GM12878 (cell line): ENCODE measurements at regions not wholly inside any gene's neighbourhood (a gene's known extent, or its start where the extent isn't known, plus 50 kb on each side); places are given as distances from the start of the nearest gene placed in this dataset.
A peak's percentile ranks its signal among the peaks of the same experiment; 100 is the strongest.

Experiments used
- ATAC-seq: fragments of 200-7000 bp; cut with Tn5 transposase; 3 replicates; pipeline ENCODE4 v1.9.1; 2020; ENCODE audit warnings: mild to moderate bottlenecking, moderate library complexity
- BruUV-seq: library from RNA; stranded (reverse); fragments of 400-500 nt; replicated peaks from 2 replicates; lab custom pipeline; 2021; lab: Mats Ljungman, UMichigan
- CTCF ChIA-PET: fragments of 300-600 bp; sonication (Branson Sonifier 250); formaldehyde crosslinking; extraction: SDS; loops from one replicate; lab custom pipeline; 2021; ENCODE audit warnings: inconsistent platforms; lab: Yijun Ruan, JAX
- POLR2A ChIA-PET: fragments of 350-600 bp; formaldehyde crosslinking; extraction: SDS; loops from one replicate; lab custom pipeline; 2021; ENCODE audit warnings: inconsistent platforms; lab: Charles Lee
- RAD21 ChIA-PET: fragments of 300-600 bp; sonication (Branson Sonifier 250); formaldehyde crosslinking; loops from one replicate; lab custom pipeline; 2023; ENCODE audit warnings: antibody characterized with exemption; ENCODE audit not compliant: unreplicated experiment; lab: Charles Lee
- SMC1A ChIA-PET: fragments of 300-600 bp; sonication (Branson Sonifier 250); formaldehyde crosslinking; loops from one replicate; lab custom pipeline; 2023; ENCODE audit not compliant: unreplicated experiment, uncharacterized antibody; lab: Charles Lee
- DNase-seq: peaks from one replicate; pipeline ENCODE4 v3.0.0-alpha.2; 2011; ENCODE audit warnings: low read depth, low spot score
- FAIRE-seq: peaks from 3 replicates; lab custom pipeline; 2011; peaks lifted over from hg19 to GRCh38; lab: Jason Lieb, UNC
- H2AFZ ChIP-seq: 2 replicates; pipeline ENCODE4 v1.6.0; 2011; ENCODE audit warnings: low read depth, low read length, control low read depth; ENCODE audit not compliant: control insufficient read depth
- H3K27ac ChIP-seq: 2 replicates; pipeline ENCODE4 v1.5.1; 2011; ENCODE audit warnings: control low read depth; ENCODE audit not compliant: control insufficient read depth, insufficient read depth
- H3K27me3 ChIP-seq, 2 experiments: replicated peaks in 1 of 2; 2 replicates each; pipeline versions ENCODE4 v1.6.0 to v1.6.1; 2011; ENCODE audit warnings: low read length in 1 of 2; ENCODE audit not compliant: control insufficient read depth in 2 of 2, insufficient read depth in 2 of 2
- H3K36me3 ChIP-seq, 2 experiments: 2 replicates each; pipeline ENCODE4 v1.5.1; 2011; ENCODE audit warnings: low read length in 1 of 2; ENCODE audit not compliant: control insufficient read depth in 2 of 2, insufficient read depth in 2 of 2
- H3K4me1 ChIP-seq: 2 replicates; pipeline ENCODE4 v1.6.1; 2011; ENCODE audit warnings: mild to moderate bottlenecking, low read length, moderate library complexity, mixed read lengths; ENCODE audit not compliant: control insufficient read depth, insufficient read depth
- H3K4me2 ChIP-seq: 2 replicates; pipeline ENCODE4 v1.6.0; 2011; ENCODE audit warnings: control low read depth; ENCODE audit not compliant: control insufficient read depth, insufficient read depth
- H3K4me3 ChIP-seq: fragments of 200-600 bp; sonication (generic); 2 replicates; pipeline ENCODE4 v1.5.1; 2016
- H3K79me2 ChIP-seq: 2 replicates; pipeline ENCODE4 v1.6.0; 2011; ENCODE audit warnings: low read length; ENCODE audit not compliant: control insufficient read depth, insufficient read depth
- H3K9ac ChIP-seq: 2 replicates; pipeline ENCODE4 v1.8.0; 2011; ENCODE audit warnings: low read length, control low read depth, mixed read lengths; ENCODE audit not compliant: control insufficient read depth, insufficient read depth
- H3K9me3 ChIP-seq: replicated peaks from 3 replicates; pipeline ENCODE4 v1.5.1; 2011; ENCODE audit warnings: mild to moderate bottlenecking, low read length; ENCODE audit not compliant: control insufficient read depth, insufficient read depth
- H4K20me1 ChIP-seq: 2 replicates; pipeline ENCODE4 v1.6.0; 2011; ENCODE audit not compliant: control insufficient read depth, insufficient read depth
- BACH1 ChIP-seq: fragments of 450-650 bp; IDR thresholded peaks from 2 replicates; pipeline ENCODE4 v1.6.1; 2017; ENCODE audit warnings: mild to moderate bottlenecking, borderline replicate concordance
- BHLHE40 ChIP-seq, 2 experiments: fragments of 450-650 bp in 1 of 2; IDR thresholded peaks; 2 replicates each; pipeline ENCODE4 v1.6.1; 2011 to 2017; ENCODE audit warnings: low read depth in 2 of 2, borderline replicate concordance in 1 of 2, improper control_type of control experiment in 1 of 2, low read length in 1 of 2, mild to moderate bottlenecking in 1 of 2
- CHD4 ChIP-seq: fragments of 200-600 bp; sonication (generic); IDR thresholded peaks from 2 replicates; pipeline ENCODE4 v1.6.1; 2016; ENCODE audit warnings: mild to moderate bottlenecking
- HDGF ChIP-seq: fragments of 450-650 bp; IDR thresholded peaks from 2 replicates; pipeline ENCODE4 v1.6.1; 2016; ENCODE audit warnings: antibody characterized with exemption
- MTA3 ChIP-seq: IDR thresholded peaks from 2 replicates; pipeline ENCODE4 v1.6.1; 2012; ENCODE audit warnings: low read length, inconsistent platforms, borderline replicate concordance
- NBN ChIP-seq: fragments of 450-650 bp; IDR thresholded peaks from 2 replicates; pipeline ENCODE4 v1.6.1; 2016
- RELB ChIP-seq: fragments of 450-650 bp; IDR thresholded peaks from 2 replicates; pipeline ENCODE4 v1.6.1; 2017; ENCODE audit warnings: low read depth, mild to moderate bottlenecking, moderate library complexity
- SKIL ChIP-seq: fragments of 450-650 bp; IDR thresholded peaks from 2 replicates; pipeline ENCODE4 v1.6.1; 2017; ENCODE audit warnings: mild to moderate bottlenecking, low read depth, inconsistent platforms; ENCODE audit not compliant: poor library complexity, severe bottlenecking
- SUZ12 ChIP-seq: fragments of 200-600 bp; sonication (generic); IDR thresholded peaks from one replicate; pipeline ENCODE4 v1.6.1; 2018; ENCODE audit warnings: antibody characterized with exemption, mild to moderate bottlenecking; ENCODE audit not compliant: unreplicated experiment
- ZBTB11 ChIP-seq: fragments of 450-650 bp; formaldehyde crosslinking; IDR thresholded peaks from 2 replicates; pipeline ENCODE4 v1.5.0; 2022; ENCODE audit warnings: mild to moderate bottlenecking, missing genetic modification characterization
- ZNF384 ChIP-seq: IDR thresholded peaks from 2 replicates; pipeline ENCODE4 v1.6.1; 2012; ENCODE audit warnings: low read depth, mild to moderate bottlenecking, low read length, improper control_type of control experiment, borderline replicate concordance
- WGBS: methylation state at CpG from one replicate; pipeline ENCODE4 v1.1.6; 2016; ENCODE audit warnings: low lambda C conversion rate; ENCODE audit not compliant: insufficient replicate concordance, insufficient coverage; ENCODE audit errors: missing lambda C conversion rate; 5-methylcytosine and 5-hydroxymethylcytosine counted together
- in situ Hi-C: fragments of 300-500 bp; cut with MboI; formaldehyde crosslinking; loops from 9 replicates; pipeline ENCODE4 v1.14.3; 2018; ENCODE audit warnings: mixed read lengths
- intact Hi-C: fragments of 100-400 bp; cut with micrococcal nuclease; formaldehyde crosslinking; loops from one replicate; pipeline ENCODE4 v1.14.2; 2022; ENCODE audit not compliant: unreplicated experiment
- TF ChIP-seq, protein P1 (sequence below): IDR thresholded peaks from 2 replicates; pipeline ENCODE4 v1.6.1; 2012; ENCODE audit warnings: low read depth, low read length, improper control_type of control experiment

DNA sequence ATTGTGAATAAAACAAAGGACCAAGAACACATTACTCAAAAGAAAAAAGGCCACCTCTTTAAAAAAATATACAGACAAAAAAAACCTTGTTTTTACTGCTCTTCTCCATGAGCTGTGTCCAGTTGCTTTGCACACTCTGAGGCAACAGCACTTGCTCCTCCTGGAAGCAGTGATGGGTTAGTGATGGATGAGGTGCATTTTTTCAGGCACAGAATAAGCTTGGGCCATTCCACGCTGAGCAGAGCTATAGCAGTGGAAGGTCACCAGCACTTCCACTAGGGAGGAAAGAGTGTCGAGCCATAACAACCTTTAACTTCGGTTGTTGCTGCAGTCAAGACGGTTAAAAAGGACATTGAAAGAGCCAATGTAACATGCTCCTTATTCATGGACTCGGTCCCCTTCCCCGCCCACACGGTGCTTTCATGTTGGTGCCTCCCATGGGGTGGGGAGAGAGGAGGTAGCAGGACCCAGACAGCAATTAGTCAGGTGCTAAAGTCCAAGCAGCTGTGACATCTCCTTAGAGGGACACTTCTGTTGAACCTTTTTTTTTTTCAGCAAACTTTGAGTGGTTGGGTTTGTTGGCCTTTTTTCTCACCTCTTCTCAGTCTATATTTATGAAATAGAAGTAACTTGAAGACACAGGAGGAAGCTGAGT lies 136.5 kb upstream of the ADARB2 start:
- H3K27ac ChIP-seq = no peak overlapping the region
- in situ Hi-C loops = no loop called here
- no TSS peak for BruUV-seq
- H3K36me3 ChIP-seq = no peaks in the 10 kb centered on the region
- intact Hi-C loops = no loop called here
- no peak for DNase-seq
- no peaks in the 10 kb centered on the region; a peak in 2 of 4 replicates for H3K27me3 ChIP-seq
- no peak for FAIRE-seq
- CTCF ChIA-PET = interaction anchor here (0.6 to 2.3 kb wide), 5 partner anchors 11 to 824 kb away, joined by 3 to 6 read pairs (median 4); no protein-coding TSS in a partner anchor
- H3K79me2 ChIP-seq = no peaks in the 10 kb centered on the region
- peak; percentile 83 for ATAC-seq
- 27% methylated on average over 7 of the region's 7 CpGs for WGBS
- H3K4me2 ChIP-seq = no peak overlapping the region
- H3K4me1 ChIP-seq = peaks cover 4% of the 10 kb centered on the region; the same call in 1 of the 2 replicates
- H2AFZ ChIP-seq = no peak overlapping the region
- H4K20me1 ChIP-seq = no peaks in the 10 kb centered on the region
- H3K9me3 ChIP-seq = no peaks in the 10 kb centered on the region
- no peak overlapping the region for H3K4me3 ChIP-seq
- SMC1A ChIA-PET = interaction anchor here (0.6 to 3.7 kb wide), 12 partner anchors 10 to 770 kb away, joined by 3 to 19 read pairs (median 3); partner anchors contain the start of gene ADARB2
- H3K9ac ChIP-seq = no peak overlapping the region
- POLR2A ChIA-PET = interaction anchor here (0.7 to 1.2 kb wide), 5 partner anchors 134 to 575 kb away, joined by 3 to 6 read pairs (median 5); no protein-coding TSS in a partner anchor
- RAD21 ChIA-PET = interaction anchor here (1.0 to 4.2 kb wide), 3 partner anchors 65 to 206 kb away, joined by 3 to 47 read pairs (median 4); partner anchors contain the start of gene ADARB2
- TF ChIP-seq MTA3 (no peak), NBN (no peak), BACH1 (no peak), ZNF384 (peak; percentile 34; the same call in 1 of the 2 replicates), CHD4 (no peak), SUZ12 (no peak), ZBTB11 (CRISPR knock-in tag) (no peak), RELB (0 out of 2 replicates have a peak, but pooled peaks have one; percentile 10), SKIL (no peak), HDGF (no peak), BHLHE40 (IDR thresholded peaks at IDR 0.05; ENCODE audit: borderline replicate concordance in 1 of 2, low read depth in 2 of 2, low read length in 1 of 2) (peak in 1 of 2 experiments; percentile 37; a peak in 1 of 4 replicates)
- TF ChIP-seq, protein P1, sequence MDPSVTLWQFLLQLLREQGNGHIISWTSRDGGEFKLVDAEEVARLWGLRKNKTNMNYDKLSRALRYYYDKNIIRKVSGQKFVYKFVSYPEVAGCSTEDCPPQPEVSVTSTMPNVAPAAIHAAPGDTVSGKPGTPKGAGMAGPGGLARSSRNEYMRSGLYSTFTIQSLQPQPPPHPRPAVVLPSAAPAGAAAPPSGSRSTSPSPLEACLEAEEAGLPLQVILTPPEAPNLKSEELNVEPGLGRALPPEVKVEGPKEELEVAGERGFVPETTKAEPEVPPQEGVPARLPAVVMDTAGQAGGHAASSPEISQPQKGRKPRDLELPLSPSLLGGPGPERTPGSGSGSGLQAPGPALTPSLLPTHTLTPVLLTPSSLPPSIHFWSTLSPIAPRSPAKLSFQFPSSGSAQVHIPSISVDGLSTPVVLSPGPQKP = no peak
